ENCODE measurements at regions not wholly inside any gene's neighbourhood (a gene's known extent, or its start where the extent isn't known, plus 50 kb on each side); places are given as distances from the start of the nearest gene placed in this dataset.

- no peaks in the 10 kb centered on the region for H3K4me1 ChIP-seq (ENCODE audit: control insufficient read depth, insufficient read depth, low read length)
- H3K27ac ChIP-seq (ENCODE audit: low read length): no peak overlapping the region
- H3K4me3 ChIP-seq (ENCODE audit: low read length): no peak overlapping the region
- ATAC-seq (no peak), DNase-seq (no peak)
- intact Hi-C loops (cut with DNase I): no loop called here
- no peaks in the 10 kb centered on the region for H3K9me3 ChIP-seq (ENCODE audit: control insufficient read depth, low read length)
- H3K27me3 ChIP-seq (ENCODE audit: control insufficient read depth, insufficient read depth): no peaks in the 10 kb centered on the region
Observed at GRCh38 chr2:209191139-209191538, 232.7 kb upstream of the MAP2 start.

- WGBS: 56% methylated on average over 2 of the region's 2 CpGs
- Histone ChIP-seq H3K4me1 (ENCODE audit: control insufficient read depth, insufficient read depth, low read length) (no peaks in the 10 kb centered on the region), H3K9me3 (ENCODE audit: control insufficient read depth, low read length) (no peaks in the 10 kb centered on the region), H3K4me3 (ENCODE audit: low read length) (no peak overlapping the region), H3K27ac (ENCODE audit: low read length) (no peak overlapping the region), H3K27me3 (ENCODE audit: control insufficient read depth, insufficient read depth) (no peaks in the 10 kb centered on the region)
- no peak for DNase-seq
- intact Hi-C loops (cut with DNase I): no loop called here
- no peak for ATAC-seq
Observed at GRCh38 chr2:209194717-209195116, 229.1 kb upstream of the MAP2 start.

GRCh38 chr2:209208211-209208610 is 215.6 kb upstream of the MAP2 start:
- intact Hi-C loops (cut with DNase I): no loop called here

GRCh38 chr2:209209943-209210342 is 213.9 kb upstream of the MAP2 start:
- WGBS: 90% methylated on average over 4 of the region's 4 CpGs
- H3K27ac ChIP-seq (ENCODE audit: low read length): no peak overlapping the region

More at GRCh38 chr2:209208211-209208610, 215.6 kb upstream of the MAP2 start:
- Histone ChIP-seq H3K9me3 (ENCODE audit: control insufficient read depth, low read length) (no peaks in the 10 kb centered on the region), H3K4me3 (ENCODE audit: low read length) (no peak overlapping the region), H3K27me3 (ENCODE audit: control insufficient read depth, insufficient read depth) (no peaks in the 10 kb centered on the region), H3K4me1 (ENCODE audit: control insufficient read depth, insufficient read depth, low read length) (no peaks in the 10 kb centered on the region), H3K27ac (ENCODE audit: low read length) (no peak overlapping the region)
- DNase-seq (peak in 2 of 3 donors; percentile 30 to 40), ATAC-seq (no peak)
- WGBS: 36% methylated on average over 9 of the region's 9 CpGs

GRCh38 chr2:209230560-209230959 is 193.3 kb upstream of the MAP2 start:
- Histone ChIP-seq H3K4me1 (ENCODE audit: control insufficient read depth, insufficient read depth, low read length) (no peaks in the 10 kb centered on the region), H3K27ac (ENCODE audit: low read length) (no peak overlapping the region), H3K9me3 (ENCODE audit: control insufficient read depth, low read length) (no peaks in the 10 kb centered on the region), H3K27me3 (ENCODE audit: control insufficient read depth, insufficient read depth) (no peaks in the 10 kb centered on the region), H3K4me3 (ENCODE audit: low read length) (no peak overlapping the region)
- ATAC-seq (no peak), DNase-seq (no peak)
- WGBS: 68% methylated on average over 2 of the region's 2 CpGs
- intact Hi-C loops (cut with DNase I): no loop called here

More at GRCh38 chr2:209209943-209210342, 213.9 kb upstream of the MAP2 start:
- intact Hi-C loops (cut with DNase I): no loop called here
- ATAC-seq (no peak), DNase-seq (no peak)
- Histone ChIP-seq H3K4me1 (ENCODE audit: control insufficient read depth, insufficient read depth, low read length) (no peaks in the 10 kb centered on the region), H3K4me3 (ENCODE audit: low read length) (no peak overlapping the region), H3K27me3 (ENCODE audit: control insufficient read depth, insufficient read depth) (no peaks in the 10 kb centered on the region), H3K9me3 (ENCODE audit: control insufficient read depth, low read length) (no peaks in the 10 kb centered on the region)

- no peak for DNase-seq
- no peak for ATAC-seq
- intact Hi-C loops (cut with DNase I): no loop called here
- Histone ChIP-seq H3K4me3 (ENCODE audit: low read length) (no peak overlapping the region), H3K27ac (ENCODE audit: low read length) (no peak overlapping the region), H3K27me3 (ENCODE audit: control insufficient read depth, insufficient read depth) (no peaks in the 10 kb centered on the region), H3K9me3 (ENCODE audit: control insufficient read depth, low read length) (no peaks in the 10 kb centered on the region), H3K4me1 (ENCODE audit: control insufficient read depth, insufficient read depth, low read length) (no peaks in the 10 kb centered on the region)
- WGBS: 45% methylated on average over 2 of the region's 2 CpGs
Observed at GRCh38 chr2:209236377-209236776, 187.5 kb upstream of the MAP2 start.

- DNase-seq (no peak), ATAC-seq (no peak)
- WGBS: 48% methylated on average over 3 of the region's 3 CpGs
- no peaks in the 10 kb centered on the region for H3K27me3 ChIP-seq (ENCODE audit: control insufficient read depth, insufficient read depth)
- H3K4me3 ChIP-seq (ENCODE audit: low read length): no peak overlapping the region
- no peaks in the 10 kb centered on the region for H3K4me1 ChIP-seq (ENCODE audit: control insufficient read depth, insufficient read depth, low read length)
- H3K27ac ChIP-seq (ENCODE audit: low read length): no peak overlapping the region
- intact Hi-C loops (cut with DNase I): no loop called here
- H3K9me3 ChIP-seq (ENCODE audit: control insufficient read depth, low read length): no peaks in the 10 kb centered on the region
Observed at GRCh38 chr2:209238765-209239584, 184.9 kb upstream of the MAP2 start.

GRCh38 chr2:209239585-209239938 is 184.3 kb upstream of the MAP2 start:
- H3K27me3 ChIP-seq (ENCODE audit: control insufficient read depth, insufficient read depth): no peaks in the 10 kb centered on the region
- no peaks in the 10 kb centered on the region for H3K9me3 ChIP-seq (ENCODE audit: control insufficient read depth, low read length)
- ATAC-seq (no peak), DNase-seq (no peak)
- H3K4me3 ChIP-seq (ENCODE audit: low read length): no peak overlapping the region
- no peak overlapping the region for H3K27ac ChIP-seq (ENCODE audit: low read length)
- intact Hi-C loops (cut with DNase I): no loop called here
- H3K4me1 ChIP-seq (ENCODE audit: control insufficient read depth, insufficient read depth, low read length): no peaks in the 10 kb centered on the region
- WGBS: 36% methylated on average over 2 of the region's 2 CpGs

- Histone ChIP-seq H3K27ac (ENCODE audit: low read length) (no peak overlapping the region), H3K9me3 (ENCODE audit: control insufficient read depth, low read length) (no peaks in the 10 kb centered on the region), H3K27me3 (ENCODE audit: control insufficient read depth, insufficient read depth) (no peaks in the 10 kb centered on the region), H3K4me3 (ENCODE audit: low read length) (no peak overlapping the region), H3K4me1 (ENCODE audit: control insufficient read depth, insufficient read depth, low read length) (no peaks in the 10 kb centered on the region)
- no peak for DNase-seq
- intact Hi-C loops (cut with DNase I): no loop called here
- no peak for ATAC-seq
- WGBS: 0% methylated on average over 1 of the region's 1 CpG
Observed at GRCh38 chr2:209240204-209240603, 183.6 kb upstream of the MAP2 start.

GRCh38 chr2:209253544-209253943 is 170.3 kb upstream of the MAP2 start:
- ATAC-seq (no peak), DNase-seq (no peak)
- intact Hi-C loops (cut with DNase I): no loop called here
- Histone ChIP-seq H3K27ac (ENCODE audit: low read length) (no peak overlapping the region), H3K27me3 (ENCODE audit: control insufficient read depth, insufficient read depth) (no peaks in the 10 kb centered on the region), H3K4me1 (ENCODE audit: control insufficient read depth, insufficient read depth, low read length) (no peaks in the 10 kb centered on the region), H3K4me3 (ENCODE audit: low read length) (no peak overlapping the region), H3K9me3 (ENCODE audit: control insufficient read depth, low read length) (no peaks in the 10 kb centered on the region)
- 47% methylated on average over 2 of the region's 2 CpGs for WGBS

- no peaks in the 10 kb centered on the region for H3K9me3 ChIP-seq (ENCODE audit: control insufficient read depth, low read length)
- H3K4me3 ChIP-seq (ENCODE audit: low read length): no peak overlapping the region
- no peak overlapping the region for H3K27ac ChIP-seq (ENCODE audit: low read length)
- intact Hi-C loops (cut with DNase I): no loop called here
- DNase-seq: no peak
- no peak for ATAC-seq
- no peaks in the 10 kb centered on the region for H3K4me1 ChIP-seq (ENCODE audit: control insufficient read depth, insufficient read depth, low read length)
- H3K27me3 ChIP-seq (ENCODE audit: control insufficient read depth, insufficient read depth): no peaks in the 10 kb centered on the region
- WGBS: 93% methylated on average over 7 of the region's 7 CpGs
Observed at GRCh38 chr2:209259767-209260166, 164.1 kb upstream of the MAP2 start.

- Histone ChIP-seq H3K4me3 (ENCODE audit: low read length) (no peak overlapping the region), H3K27me3 (ENCODE audit: control insufficient read depth, insufficient read depth) (no peaks in the 10 kb centered on the region), H3K9me3 (ENCODE audit: control insufficient read depth, low read length) (no peaks in the 10 kb centered on the region), H3K27ac (ENCODE audit: low read length) (no peak overlapping the region), H3K4me1 (ENCODE audit: control insufficient read depth, insufficient read depth, low read length) (no peaks in the 10 kb centered on the region)
- intact Hi-C loops (cut with DNase I): no loop called here
- 93% methylated on average over 5 of the region's 5 CpGs for WGBS
- DNase-seq (no peak), ATAC-seq (no peak)
Observed at GRCh38 chr2:209260281-209260680, 163.6 kb upstream of the MAP2 start.

All from right cardiac atrium (tissue), 5 donors.